Adipose tissue (tissue), 3 donors: ENCODE measurements at regions not wholly inside any gene's neighbourhood (a gene's known extent, or its start where the extent isn't known, plus 50 kb on each side); places are given as distances from the start of the nearest gene placed in this dataset.

Source experiments
- H3K27ac ChIP-seq: one replicate; pipeline ENCODE4 v1.5.1; 2013; ENCODE audit warnings: low read depth, low read length
- WGBS, 3 donors: extraction: QIAGEN DNeasy Blood & Tissue Kit; methylation state at CpG; one replicate each; pipeline ENCODE4 v1.1.7; 2013; 5-methylcytosine and 5-hydroxymethylcytosine counted together
- donor health status: healthy with polysubstance abuse.
- donor health status: Bipolar disorder and iron deficiency.
- donor health status: healthy.

DNA sequence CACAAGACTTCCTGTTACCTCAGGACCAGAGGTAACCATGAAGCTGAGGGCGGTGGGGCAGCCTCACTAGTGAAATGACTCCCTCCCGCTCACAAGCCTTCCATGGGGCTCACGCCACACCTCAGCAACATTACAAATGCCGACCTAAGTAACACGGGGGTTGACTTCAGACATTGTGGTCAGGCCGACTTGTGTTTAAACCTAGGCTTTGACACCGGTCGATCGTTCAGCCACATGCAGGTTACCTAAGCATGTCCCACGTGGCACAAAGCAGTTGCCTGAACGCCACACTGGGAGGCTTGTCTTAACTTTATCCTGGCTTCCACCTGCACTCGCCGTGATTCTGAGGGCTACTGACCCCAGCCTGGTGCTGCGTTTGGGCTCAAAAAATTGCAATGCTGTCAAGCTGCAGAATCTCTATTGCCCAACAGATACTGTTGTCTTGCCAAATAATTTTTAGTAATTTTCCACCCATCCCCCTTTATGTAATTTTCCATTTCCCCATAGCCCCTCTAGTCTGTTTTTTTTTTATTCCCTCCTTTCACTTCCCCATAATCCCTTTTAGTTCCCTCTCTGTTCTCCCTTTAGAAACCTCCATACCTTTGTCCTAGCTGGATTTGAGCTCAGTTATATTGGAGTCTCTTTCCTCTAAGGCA, 158.6 kb upstream of the RGMA start:
- no peak overlapping the region for H3K27ac ChIP-seq
- 48 to 83% (median 61%) methylated on average over 14 of the region's 14 CpGs for WGBS, 3 donors

- 86 to 90% (median 89%) methylated on average over 25 of the region's 25 CpGs for WGBS, 3 donors
- H3K27ac ChIP-seq, result no peak overlapping the region
Measured at GRCh38 chr15:93246266-93247242, 157.5 kb upstream of the RGMA start.

GRCh38 chr15:93245661-93246042, 156.6 kb upstream of the RGMA start:
- no peak overlapping the region for H3K27ac ChIP-seq
- 59 to 75% (median 60%) methylated on average over 5 of the region's 5 CpGs for WGBS, 3 donors

- H3K27ac ChIP-seq, result no peak overlapping the region
- 85 to 89% (median 87%) methylated on average over 26 of the region's 26 CpGs for WGBS, 3 donors
Measured at GRCh38 chr15:93244696-93245660, 156.0 kb upstream of the RGMA start.

DNA sequence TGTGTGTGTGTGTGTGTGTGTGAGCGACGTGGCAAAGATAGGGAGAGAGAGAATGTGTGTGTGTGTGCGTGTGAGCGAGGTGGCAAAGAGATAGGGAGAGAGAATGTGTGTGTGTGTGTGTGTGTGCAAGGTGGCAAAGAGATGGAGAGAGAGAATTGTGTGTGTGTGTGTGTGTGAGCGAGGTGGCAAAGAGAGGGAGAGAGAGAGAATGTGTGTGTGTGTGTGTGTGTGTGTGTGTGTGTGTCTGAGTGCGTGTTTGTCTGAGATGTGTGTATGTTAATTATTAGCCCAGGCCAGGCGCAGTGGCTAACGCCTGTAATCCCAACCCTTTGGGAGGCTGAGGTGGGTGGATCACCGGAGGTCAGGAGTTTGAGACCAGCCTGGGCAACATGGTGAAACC, 154.6 kb upstream of the RGMA start:
- WGBS, 3 donors, result 47 to 88% (median 88%) methylated on average over 8 to 9 of the region's 9 CpGs
- H3K27ac ChIP-seq, result no peak overlapping the region

DNA sequence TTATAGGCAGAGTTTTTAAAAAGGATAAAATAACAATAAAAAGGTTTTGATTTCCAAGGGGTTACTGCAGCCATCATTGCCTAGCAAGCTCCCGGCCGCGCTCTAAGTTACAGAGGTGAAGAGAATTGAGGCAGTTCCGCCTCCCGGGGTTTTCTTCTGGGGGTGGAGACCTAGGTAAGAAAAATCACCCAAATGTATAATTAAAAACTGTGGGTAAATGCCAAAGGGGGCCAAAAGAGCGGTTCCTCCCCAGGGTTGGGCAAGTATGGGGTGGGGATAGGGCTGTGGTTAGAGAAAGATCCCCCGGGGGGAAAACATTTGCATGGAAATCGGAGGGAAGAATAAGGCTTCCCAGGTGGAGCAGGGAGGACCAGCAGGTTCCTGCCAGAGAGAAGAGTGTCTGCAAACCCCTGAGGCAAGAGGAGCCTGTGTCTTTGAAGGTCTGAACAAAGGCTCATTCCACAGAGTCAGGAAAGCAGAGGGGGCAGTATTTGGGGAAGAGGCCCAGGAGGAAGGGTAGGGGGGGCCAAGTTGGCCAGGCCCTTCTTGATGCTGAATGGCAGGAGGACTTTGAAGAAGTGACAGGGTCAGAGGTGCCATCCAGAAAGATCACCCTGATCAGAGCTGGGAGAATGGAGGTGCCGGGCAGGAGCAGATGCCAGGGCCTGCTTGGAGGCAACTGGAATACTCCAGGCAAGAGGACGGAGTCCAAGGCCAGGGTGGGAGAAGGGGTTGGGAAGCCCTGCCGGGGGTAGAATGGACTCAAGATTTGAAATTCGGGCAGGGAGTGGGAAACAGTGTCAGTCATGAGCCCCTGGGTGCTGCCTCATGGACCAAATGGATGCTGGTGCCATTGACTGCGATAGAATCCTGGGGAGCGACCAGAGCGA, 152.9 kb upstream of the RGMA start:
- H3K27ac ChIP-seq, result no peak overlapping the region
- WGBS, 3 donors, result 83 to 86% (median 85%) methylated on average over 15 of the region's 15 CpGs

DNA sequence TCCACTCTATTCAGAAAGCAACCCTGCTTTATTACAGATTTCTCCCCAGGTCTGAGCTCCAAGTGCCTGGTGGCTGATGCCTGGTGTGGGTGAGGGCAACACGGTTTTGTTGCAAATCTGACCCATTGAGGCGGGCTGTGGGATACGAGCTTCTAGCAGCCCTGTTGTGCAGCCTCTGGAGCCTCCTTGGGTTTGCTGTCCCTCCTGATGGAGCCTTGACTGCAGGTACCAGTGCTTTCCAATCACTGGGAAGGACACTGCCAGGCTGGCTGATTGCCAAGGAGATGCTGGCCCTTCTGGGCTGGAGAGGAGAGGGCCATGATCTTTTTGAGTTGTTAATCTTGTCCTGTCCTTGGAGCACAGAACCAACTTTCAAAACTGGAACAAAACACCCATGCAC, 151.0 kb upstream of the RGMA start:
- 93 to 100% (median 94%) methylated on average over 3 of the region's 3 CpGs for WGBS, 3 donors

GRCh38 chr15:93239591-93239990, 150.6 kb upstream of the RGMA start:
- no peak overlapping the region for H3K27ac ChIP-seq
- 89 to 93% (median 93%) methylated on average over 8 of the region's 8 CpGs for WGBS, 3 donors

More for the DNA sequence above, 151.0 kb upstream of the RGMA start:
- H3K27ac ChIP-seq, result no peak overlapping the region

GRCh38 chr15:93238641-93239040, 149.6 kb upstream of the RGMA start:
- no peak overlapping the region for H3K27ac ChIP-seq
- 83 to 89% (median 85%) methylated on average over 8 of the region's 8 CpGs for WGBS, 3 donors

GRCh38 chr15:93235926-93236780, 147.1 kb upstream of the RGMA start:
- H3K27ac ChIP-seq, result no peak overlapping the region
- WGBS, 3 donors, result 40 to 69% (median 49%) methylated on average over 17 of the region's 17 CpGs

- 72 to 75% (median 75%) methylated on average over 5 of the region's 5 CpGs for WGBS, 3 donors
- no peak overlapping the region for H3K27ac ChIP-seq
Measured at GRCh38 chr15:93235269-93235668, 146.3 kb upstream of the RGMA start.

GRCh38 chr15:93233710-93234109, 144.7 kb upstream of the RGMA start:
- WGBS, 3 donors, result 92 to 96% (median 92%) methylated on average over 4 of the region's 4 CpGs

GRCh38 chr15:93232845-93233244, 143.8 kb upstream of the RGMA start:
- 88 to 89% (median 89%) methylated on average over 8 of the region's 8 CpGs for WGBS, 3 donors

More at GRCh38 chr15:93233710-93234109, 144.7 kb upstream of the RGMA start:
- H3K27ac ChIP-seq, result no peak overlapping the region

DNA sequence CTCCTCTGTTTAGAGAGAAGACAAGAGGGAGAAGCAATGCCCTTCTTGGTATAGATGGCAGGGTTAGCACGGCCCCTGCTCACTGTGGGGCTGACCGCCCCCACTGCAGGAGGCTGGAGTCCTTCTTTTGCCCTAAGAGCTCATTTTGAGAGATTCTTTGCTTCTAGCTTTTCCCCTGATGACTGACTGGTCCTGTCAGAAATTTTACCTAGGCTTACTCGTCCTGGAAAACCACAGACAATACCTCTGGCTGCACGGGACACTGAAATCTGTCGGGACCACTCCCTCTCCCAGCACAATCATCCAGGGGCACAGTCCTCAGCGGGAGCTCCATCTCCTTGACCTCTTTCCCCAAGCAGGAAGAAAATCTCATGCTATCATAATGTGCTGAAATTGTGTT, 143.0 kb upstream of the RGMA start:
- no peak overlapping the region for H3K27ac ChIP-seq
- WGBS, 3 donors, result 71 to 76% (median 72%) methylated on average over 6 of the region's 6 CpGs

More at GRCh38 chr15:93232845-93233244, 143.8 kb upstream of the RGMA start:
- H3K27ac ChIP-seq, result no peak overlapping the region

DNA sequence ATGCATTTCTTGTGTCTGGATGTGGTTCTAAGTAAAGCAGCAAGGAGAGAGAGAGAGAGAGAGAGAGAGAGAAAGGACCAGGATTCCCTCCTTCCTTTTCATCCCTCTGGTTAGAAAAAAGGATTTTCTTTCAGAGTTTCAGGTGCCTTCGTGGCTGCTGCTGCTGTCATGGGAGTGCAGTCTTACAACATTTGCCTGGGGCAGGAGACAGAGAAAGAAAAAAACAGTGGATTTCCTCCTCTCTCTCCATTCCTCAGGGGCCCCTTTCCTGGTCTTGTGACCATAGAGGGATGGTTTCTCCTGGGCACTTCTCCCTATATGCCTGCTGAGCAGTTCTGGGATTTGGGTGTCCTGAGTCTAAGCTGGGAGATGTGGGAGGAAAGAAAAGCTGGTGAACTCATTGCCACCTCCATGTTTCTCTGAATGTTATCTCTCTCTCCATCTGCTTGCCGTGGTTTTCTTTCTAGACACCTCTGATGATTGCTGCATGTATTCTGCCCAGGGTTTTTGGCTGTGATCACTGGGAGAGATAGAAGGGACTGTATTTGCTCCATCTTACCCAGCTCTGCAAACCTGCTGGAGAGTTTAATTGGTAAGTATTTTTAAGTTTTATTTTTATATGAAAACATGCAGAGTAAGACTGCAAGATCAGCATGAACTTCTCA, 142.4 kb upstream of the RGMA start:
- H3K27ac ChIP-seq, result no peak overlapping the region
- WGBS, 3 donors, result 32 to 70% (median 38%) methylated on average over 2 of the region's 2 CpGs

DNA sequence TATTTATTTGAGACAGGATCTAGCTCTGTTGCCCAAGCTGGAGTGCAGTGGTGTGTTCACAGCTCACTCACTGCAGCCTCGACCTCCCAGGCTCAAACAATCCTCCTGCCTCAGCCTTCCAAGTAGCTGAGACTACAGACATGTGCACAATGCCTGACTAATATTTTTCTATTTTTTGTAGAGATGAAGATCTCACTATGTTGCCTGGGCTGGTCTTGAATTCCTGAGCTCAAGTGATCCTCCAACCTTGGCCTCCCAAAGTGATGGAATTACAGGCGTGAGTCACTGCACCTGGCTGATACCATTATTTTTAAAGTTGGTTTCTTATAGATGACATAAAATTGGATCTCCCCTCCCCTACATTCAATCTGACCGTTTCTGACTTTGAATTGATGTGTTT, 139.5 kb upstream of the RGMA start:
- H3K27ac ChIP-seq, result no peak overlapping the region
- WGBS, 3 donors, result 84 to 96% (median 93%) methylated on average over 3 of the region's 3 CpGs
